GM21360 (cell line): ENCODE measurements at regions not wholly inside any gene's neighbourhood (a gene's known extent, or its start where the extent isn't known, plus 50 kb on each side); places are given as distances from the start of the nearest gene placed in this dataset.

Experiments used
- ATAC-seq: cut with Tn5 transposase; IDR thresholded peaks from one replicate; pipeline ENCODE4 v1.9.1; 2021; ENCODE audit warnings: mild to moderate bottlenecking, moderate library complexity; ENCODE audit not compliant: unreplicated experiment

GRCh38 chr3:18295171-18295920, 129.8 kb downstream of the SATB1 start:
- peak; percentile 97 for ATAC-seq

DNA sequence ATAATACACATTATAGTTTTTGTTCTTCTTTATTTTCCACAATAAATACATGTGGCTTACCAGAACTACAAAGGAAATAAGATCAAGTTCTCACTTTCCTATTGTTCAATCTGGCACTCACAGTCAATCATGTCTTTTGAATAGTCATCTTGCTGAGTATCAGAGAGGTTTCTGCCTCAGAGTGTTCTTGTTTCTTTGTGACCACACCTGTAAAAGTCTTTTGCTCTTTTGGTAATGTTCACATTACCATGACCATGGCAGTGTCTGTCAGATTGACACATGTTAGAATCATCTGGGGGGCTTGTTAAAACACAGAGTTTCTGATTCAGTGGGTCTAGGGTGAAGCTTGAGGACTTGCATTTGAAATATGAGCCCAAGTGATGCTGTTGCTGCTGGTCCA, 135.0 kb downstream of the SATB1 start:
- no peak for ATAC-seq

- no peak for ATAC-seq
Measured at GRCh38 chr3:18288243-18288642, 136.9 kb downstream of the SATB1 start.

- ATAC-seq = no peak
Measured at GRCh38 chr3:18284716-18285115, 140.4 kb downstream of the SATB1 start.

- no peak for ATAC-seq
Measured at GRCh38 chr3:18283680-18284079, 141.5 kb downstream of the SATB1 start.

DNA sequence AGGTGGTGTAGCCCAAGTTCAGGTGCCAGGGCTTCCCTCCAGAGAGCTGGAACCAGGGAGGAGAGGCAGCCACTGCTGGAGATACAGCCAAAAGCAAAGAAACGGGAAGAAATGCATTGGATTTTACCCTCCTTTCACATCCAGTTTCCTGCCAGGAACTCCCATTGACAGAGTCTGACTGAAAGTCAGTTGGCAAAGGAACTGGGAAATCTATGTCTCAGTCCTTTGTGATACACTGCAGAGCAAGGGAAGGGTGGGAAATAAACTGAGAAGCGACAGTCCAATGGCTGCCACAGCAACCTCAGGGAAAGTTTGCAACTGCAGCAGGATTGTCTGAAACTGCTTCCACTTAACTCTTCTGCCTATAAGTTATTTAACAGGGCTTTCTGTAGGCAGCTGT, 142.6 kb downstream of the SATB1 start:
- ATAC-seq = no peak

DNA sequence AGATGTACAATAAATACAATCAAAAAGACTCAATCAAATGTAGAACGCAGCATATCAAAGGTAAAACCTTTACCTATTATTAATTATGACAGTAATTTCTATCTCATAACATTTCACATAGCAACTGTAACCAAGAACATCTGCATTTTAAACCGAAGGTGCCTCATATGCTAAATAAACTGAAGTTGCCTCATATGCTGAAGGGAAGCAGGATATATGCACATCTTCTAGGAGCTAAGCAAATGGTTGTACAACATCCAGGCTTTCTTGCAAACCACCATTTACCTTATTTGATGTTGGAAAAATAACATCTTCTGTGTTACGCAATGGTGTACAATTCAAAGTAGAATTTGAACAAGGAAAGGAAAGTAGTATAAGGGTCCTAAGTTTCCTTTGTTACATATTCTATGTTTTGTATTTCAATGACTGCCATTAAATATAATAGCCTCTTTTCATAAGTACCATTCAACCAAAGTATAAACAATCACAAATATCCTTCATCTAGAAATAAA, 145.9 kb downstream of the SATB1 start:
- no peak for ATAC-seq

DNA sequence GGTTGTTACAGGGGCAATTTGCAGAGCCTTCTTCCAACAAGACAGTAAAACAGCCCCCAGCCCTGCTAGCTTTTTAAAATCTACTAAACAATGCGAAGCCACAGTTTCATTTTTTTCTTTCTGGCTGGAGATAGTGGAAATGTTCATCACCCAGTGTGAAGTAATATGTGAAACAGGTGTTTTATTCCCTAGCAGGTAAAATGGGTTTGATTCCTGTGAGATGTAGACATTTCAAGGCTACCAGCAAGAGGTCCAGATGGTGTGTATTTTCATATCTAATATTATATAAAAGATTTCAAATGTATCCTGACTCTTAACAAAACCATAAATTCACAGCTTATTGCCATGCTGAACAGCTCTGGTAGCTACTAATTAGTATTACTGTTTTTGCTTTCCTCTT, 160.3 kb downstream of the SATB1 start:
- ATAC-seq = no peak

- ATAC-seq = no peak
Measured at GRCh38 chr3:18264361-18264760, 160.8 kb downstream of the SATB1 start.

DNA sequence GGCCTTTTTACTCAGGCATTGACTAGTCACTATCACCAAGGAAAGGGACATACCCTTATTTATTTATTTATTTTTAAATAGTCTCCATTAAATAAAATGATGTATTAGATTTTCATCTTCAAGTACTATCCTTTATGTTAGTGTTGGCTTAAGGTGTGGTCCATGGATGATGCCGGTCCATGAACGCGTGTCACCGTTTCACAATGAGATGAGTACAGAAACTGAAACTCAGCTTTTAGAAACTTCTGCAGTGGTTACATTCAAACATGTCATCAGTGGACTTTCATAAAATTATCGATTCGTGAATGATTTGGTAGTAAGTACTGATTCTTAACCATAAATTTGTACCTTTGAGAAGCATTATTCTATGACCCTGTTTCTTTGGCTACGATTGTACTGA, 166.6 kb downstream of the SATB1 start:
- no peak for ATAC-seq

GRCh38 chr3:18252578-18252977, 172.6 kb downstream of the SATB1 start:
- no peak for ATAC-seq

GRCh38 chr3:18250991-18251390, 174.1 kb downstream of the SATB1 start:
- ATAC-seq = no peak

DNA sequence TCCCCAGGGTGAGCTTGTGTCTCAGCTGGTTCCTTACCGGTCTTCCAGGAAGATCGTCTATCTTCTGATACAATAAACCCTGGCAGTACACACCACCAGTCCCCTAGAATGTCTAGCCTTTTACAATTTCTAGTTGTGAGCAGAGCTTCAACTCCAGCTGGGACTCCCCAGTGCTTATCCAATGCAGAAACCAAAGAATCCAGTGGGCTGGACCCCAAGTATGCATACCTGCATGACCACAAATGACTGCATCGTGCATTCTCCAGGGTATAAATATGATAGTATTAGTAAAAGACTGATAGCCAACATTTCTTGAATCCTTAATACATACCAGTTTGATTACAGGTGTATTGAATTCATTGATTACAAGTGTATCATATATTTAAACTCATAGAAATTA, 176.0 kb downstream of the SATB1 start:
- no peak for ATAC-seq

DNA sequence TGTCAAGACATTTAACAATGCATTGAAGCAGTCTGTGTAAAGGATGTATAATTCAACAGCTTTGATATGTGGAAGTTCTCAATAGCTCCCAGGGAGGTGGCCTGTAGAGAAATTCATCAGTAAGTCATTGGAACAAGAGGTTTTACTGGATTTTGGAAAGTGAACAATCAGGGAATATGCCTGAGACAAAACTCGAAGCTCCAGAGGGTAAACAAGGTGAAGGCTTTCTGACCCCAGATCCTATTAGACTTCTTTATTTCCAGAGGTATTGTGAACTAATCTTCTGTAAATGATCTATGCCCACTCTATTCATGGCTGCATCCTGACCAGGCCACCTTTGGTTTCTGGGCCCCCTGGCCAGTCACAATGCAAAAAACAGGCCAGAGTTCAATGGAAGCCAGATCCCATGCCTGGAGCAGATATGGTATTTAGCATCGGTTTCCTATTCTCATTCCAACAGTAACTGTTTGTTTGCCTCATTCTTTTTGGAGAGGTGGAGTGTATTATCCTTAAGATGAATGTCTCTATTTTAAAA, 177.3 kb downstream of the SATB1 start:
- no peak for ATAC-seq

- no peak for ATAC-seq
Measured at GRCh38 chr3:18247139-18247695, 177.9 kb downstream of the SATB1 start.

DNA sequence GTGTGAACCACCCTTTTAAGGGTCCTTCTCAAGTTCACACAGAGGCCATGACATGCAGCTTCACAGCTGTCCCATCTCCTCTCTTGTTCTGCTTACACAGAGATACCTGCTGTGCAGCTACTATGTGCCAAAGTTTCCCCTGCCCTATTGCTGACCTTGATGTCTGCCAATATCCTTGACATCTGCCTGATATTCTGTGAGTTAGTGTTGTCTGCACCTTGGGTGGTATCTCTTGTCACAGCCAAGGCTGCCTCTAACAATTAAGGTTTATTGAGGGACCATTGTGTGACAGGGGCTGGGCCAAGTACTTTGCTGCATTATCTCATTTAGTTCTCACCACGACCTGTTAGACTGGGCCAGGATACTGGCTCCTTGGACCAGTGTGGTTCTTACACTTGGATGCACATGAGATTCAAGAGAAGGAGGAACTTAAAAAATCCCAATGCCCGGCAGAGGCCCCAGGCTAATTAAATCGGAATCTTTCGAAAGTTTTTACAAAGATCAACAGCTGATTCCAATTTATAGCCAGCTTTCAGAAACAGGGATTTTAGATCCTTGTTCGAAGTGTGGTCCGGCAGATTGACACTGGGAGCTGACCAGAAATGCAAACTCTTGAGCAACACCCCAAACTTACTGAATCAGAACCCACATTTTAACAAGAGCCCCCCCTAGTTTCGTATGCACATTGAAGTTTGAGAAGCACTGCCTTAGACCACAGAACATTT, 178.6 kb downstream of the SATB1 start:
- no peak for ATAC-seq

GRCh38 chr3:18245721-18246120, 179.4 kb downstream of the SATB1 start:
- no peak for ATAC-seq

DNA sequence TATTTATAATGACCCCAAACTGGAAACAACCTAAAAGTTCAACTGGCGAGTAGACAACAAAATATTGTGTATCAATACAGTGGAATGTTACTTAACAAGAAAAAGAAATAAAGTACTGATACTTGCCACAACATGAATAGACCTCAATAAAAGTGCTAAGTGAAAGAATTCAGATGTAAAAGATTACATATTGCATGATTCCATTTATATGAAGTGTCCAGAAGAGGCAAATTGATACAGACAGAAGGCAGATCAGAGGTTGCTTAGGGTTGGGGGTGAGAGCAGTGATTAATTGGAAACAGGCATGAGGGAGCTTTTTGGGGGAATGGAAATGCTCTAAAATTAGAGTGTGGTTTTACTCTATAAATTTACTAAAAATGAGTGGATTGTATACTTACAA, 183.3 kb downstream of the SATB1 start:
- no peak for ATAC-seq

DNA sequence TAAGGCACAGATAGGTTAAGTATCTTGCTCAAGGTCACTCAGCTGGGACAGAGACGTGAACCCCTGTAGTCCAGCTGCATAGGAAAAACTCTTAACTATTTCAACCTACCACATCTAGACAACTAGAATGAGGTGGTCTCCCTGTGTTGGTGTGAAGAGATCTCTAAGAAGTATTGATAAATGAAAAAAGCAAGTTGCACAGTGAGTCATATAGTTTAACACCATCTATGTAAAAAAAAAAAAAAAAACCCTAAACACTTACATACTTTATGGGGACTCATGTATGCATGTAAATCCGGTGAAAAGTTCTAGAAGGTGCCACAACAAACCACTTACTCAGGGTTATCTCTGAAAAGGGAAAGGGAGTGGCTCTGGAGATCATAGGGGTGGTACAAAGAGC, 185.5 kb downstream of the SATB1 start:
- ATAC-seq = no peak

DNA sequence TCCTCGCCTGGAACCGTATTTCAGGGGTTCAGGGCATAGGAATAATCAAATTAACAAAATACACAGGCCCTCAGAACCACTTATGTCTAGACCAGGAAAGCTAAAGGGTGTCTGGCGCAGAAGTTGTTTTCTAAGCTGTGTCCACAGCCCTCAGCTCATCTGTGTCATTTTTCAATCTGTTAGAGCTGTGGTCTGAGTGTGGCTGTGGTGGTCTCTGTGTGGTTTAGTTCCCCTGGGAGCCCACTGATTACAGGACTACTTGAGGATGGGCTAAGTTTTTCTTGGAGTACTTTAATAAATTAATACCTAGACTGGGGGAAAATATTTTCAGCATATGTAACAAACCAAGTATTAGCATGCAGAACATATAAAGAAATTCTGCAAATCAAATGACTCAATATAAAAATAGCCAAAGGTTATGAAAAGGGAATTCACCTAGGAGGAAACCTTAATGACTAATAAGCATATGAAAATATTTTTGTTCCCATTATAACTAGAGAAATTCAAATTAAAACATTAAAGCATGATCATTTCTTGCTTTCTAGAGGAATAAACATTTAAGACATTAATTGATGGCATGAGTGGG, 186.3 kb downstream of the SATB1 start:
- no peak for ATAC-seq

- ATAC-seq = no peak
Measured at GRCh38 chr3:18238332-18238731, 186.8 kb downstream of the SATB1 start.
